DMS53 (cell line): ENCODE measurements at regions not wholly inside any gene's neighbourhood (a gene's known extent, or its start where the extent isn't known, plus 50 kb on each side); places are given as distances from the start of the nearest gene placed in this dataset.
"Not testable (repeated sequence)": the region's sequence is repeated elsewhere in the genome, so short reads cannot be mapped to it uniquely, and the experiment has no call there.

Experiments used
- DNase-seq: peaks from one replicate; lab custom pipeline; 2025; lab: John Stamatoyannopoulos, UW

GRCh38 chr15:24733659-24734058 lies 58.1 kb downstream of the NPAP1 start:
- DNase-seq = no peak

GRCh38 chr15:24734396-24734795 lies 58.8 kb downstream of the NPAP1 start:
- DNase-seq = no peak

- no peak for DNase-seq
Measured at GRCh38 chr15:24745290-24745689, 69.7 kb downstream of the NPAP1 start.

GRCh38 chr15:24746094-24746493 lies 70.5 kb downstream of the NPAP1 start:
- no peak for DNase-seq

GRCh38 chr15:24747376-24747775 lies 71.8 kb downstream of the NPAP1 start:
- no peak for DNase-seq

GRCh38 chr15:24748812-24749439 lies 73.4 kb downstream of the NPAP1 start:
- DNase-seq = no peak

GRCh38 chr15:24752354-24752753 lies 76.8 kb downstream of the NPAP1 start:
- no peak for DNase-seq

GRCh38 chr15:24756101-24756500 lies 80.5 kb downstream of the NPAP1 start:
- DNase-seq = no peak

GRCh38 chr15:24760066-24760465 lies 84.5 kb downstream of the NPAP1 start:
- DNase-seq = no peak

GRCh38 chr15:24761704-24762302 lies 86.2 kb downstream of the NPAP1 start:
- peak; percentile 31 for DNase-seq

GRCh38 chr15:24763891-24764290 lies 88.3 kb downstream of the NPAP1 start:
- DNase-seq = no peak

- no peak for DNase-seq
Measured at GRCh38 chr15:24764375-24765171, 89.0 kb downstream of the NPAP1 start.

- no peak for DNase-seq
Measured at GRCh38 chr15:24766511-24767133, 91.0 kb downstream of the NPAP1 start.

- DNase-seq = no peak
Measured at GRCh38 chr15:24772266-24772665, 96.7 kb downstream of the NPAP1 start.

- no peak for DNase-seq
Measured at GRCh38 chr15:24772686-24773373, 97.3 kb downstream of the NPAP1 start.

- no peak for DNase-seq
Measured at GRCh38 chr15:24777307-24777706, 101.7 kb downstream of the NPAP1 start.

- DNase-seq = no peak
Measured at GRCh38 chr15:24784506-24784905, 108.9 kb downstream of the NPAP1 start.

GRCh38 chr15:24786347-24786746 lies 110.8 kb downstream of the NPAP1 start:
- DNase-seq = no peak

- not testable (repeated sequence) for DNase-seq
Measured at GRCh38 chr15:24802624-24803023, 127.0 kb downstream of the NPAP1 start.

- DNase-seq = no peak
Measured at GRCh38 chr15:24819680-24820079, 135.1 kb upstream of the SNRPN start.

- peak; percentile 30 for DNase-seq
Measured at GRCh38 chr15:24823473-24823872, 131.3 kb upstream of the SNRPN start.

- no peak for DNase-seq
Measured at GRCh38 chr15:24832282-24832681, 122.5 kb upstream of the SNRPN start.
